ENCODE measurements at regions not wholly inside any gene's neighbourhood (a gene's known extent, or its start where the extent isn't known, plus 50 kb on each side); places are given as distances from the start of the nearest gene placed in this dataset.
"Not testable (repeated sequence)": the region's sequence is repeated elsewhere in the genome, so short reads cannot be mapped to it uniquely, and the experiment has no call there.

GRCh38 chr2:65937379-65938160, 497.4 kb upstream of the MEIS1 start:
- peak; percentile 1 for DNase-seq

- DNase-seq = no peak
These were observed 499.8 kb upstream of the MEIS1 start for GRCh38 chr2:65934992-65935629.

GRCh38 chr2:65932571-65932970, 500.2 kb upstream of the SPRED2 start:
- no peak for DNase-seq

GRCh38 chr2:65931056-65931455, 498.7 kb upstream of the SPRED2 start:
- DNase-seq = no peak

- DNase-seq = no peak
These were observed 497.9 kb upstream of the SPRED2 start for GRCh38 chr2:65930259-65930658.

GRCh38 chr2:65929664-65930063, 497.3 kb upstream of the SPRED2 start:
- DNase-seq = not testable (repeated sequence)

- no peak for DNase-seq
These were observed 490.4 kb upstream of the SPRED2 start for GRCh38 chr2:65922794-65923193.

GRCh38 chr2:65922030-65922429, 489.6 kb upstream of the SPRED2 start:
- no peak for DNase-seq

GRCh38 chr2:65921116-65921515, 488.7 kb upstream of the SPRED2 start:
- DNase-seq = no peak

GRCh38 chr2:65920659-65921058, 488.3 kb upstream of the SPRED2 start:
- DNase-seq = no peak

GRCh38 chr2:65919550-65920188, 487.3 kb upstream of the SPRED2 start:
- no peak for DNase-seq

- DNase-seq = no peak
These were observed 486.4 kb upstream of the SPRED2 start for GRCh38 chr2:65918760-65919187.

GRCh38 chr2:65917986-65918385, 485.6 kb upstream of the SPRED2 start:
- no peak for DNase-seq

- no peak for DNase-seq
These were observed 484.4 kb upstream of the SPRED2 start for GRCh38 chr2:65916785-65917295.

- no peak for DNase-seq
These were observed 483.8 kb upstream of the SPRED2 start for GRCh38 chr2:65916177-65916576.

- DNase-seq = no peak
These were observed 482.9 kb upstream of the SPRED2 start for GRCh38 chr2:65915273-65915672.

- no peak for DNase-seq
These were observed 481.9 kb upstream of the SPRED2 start for GRCh38 chr2:65914244-65914786.

- no peak for DNase-seq
These were observed 481.4 kb upstream of the SPRED2 start for GRCh38 chr2:65913813-65914212.

GRCh38 chr2:65901756-65902155, 469.4 kb upstream of the SPRED2 start:
- no peak for DNase-seq

- no peak for DNase-seq
These were observed 464.0 kb upstream of the SPRED2 start for GRCh38 chr2:65896446-65896845.

GRCh38 chr2:65890131-65890530, 457.7 kb upstream of the SPRED2 start:
- DNase-seq = not testable (repeated sequence)

GRCh38 chr2:65885266-65885665, 452.9 kb upstream of the SPRED2 start:
- no peak for DNase-seq

- no peak for DNase-seq
These were observed 449.2 kb upstream of the SPRED2 start for GRCh38 chr2:65881592-65881991.

- no peak for DNase-seq
These were observed 448.0 kb upstream of the SPRED2 start for GRCh38 chr2:65880436-65880835.
